HG02970 (cell line): ENCODE measurements at regions not wholly inside any gene's neighbourhood (a gene's known extent, or its start where the extent isn't known, plus 50 kb on each side); places are given as distances from the start of the nearest gene placed in this dataset.
"Not testable (repeated sequence)": the region's sequence is repeated elsewhere in the genome, so short reads cannot be mapped to it uniquely, and the experiment has no call there.

Source experiments
- ATAC-seq: cut with Tn5 transposase; IDR thresholded peaks from one replicate; pipeline ENCODE4 v1.9.1; 2021; ENCODE audit warnings: mild to moderate bottlenecking, moderate library complexity, moderate number of reproducible peaks; ENCODE audit not compliant: unreplicated experiment, low FRiP score

DNA sequence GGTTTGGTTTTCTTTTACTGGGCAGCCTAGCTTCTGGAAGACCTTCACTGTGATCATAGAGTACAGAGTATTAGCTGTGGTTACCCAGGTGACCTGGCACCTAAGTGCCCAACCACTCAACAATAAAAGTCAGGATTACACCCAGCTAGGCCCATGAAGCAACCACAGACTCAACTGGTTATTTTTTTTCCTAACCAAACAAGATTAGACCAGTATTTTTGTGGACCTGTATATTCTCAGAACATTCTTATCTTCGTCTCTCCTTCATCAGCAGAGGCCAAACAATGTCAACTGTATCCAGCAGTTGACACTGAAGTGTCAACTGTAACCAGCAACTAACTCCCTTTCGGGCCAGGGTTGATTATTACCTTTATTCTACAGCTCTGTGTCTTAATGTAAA, 289.2 kb upstream of the SLC39A10 start:
- ATAC-seq, result no peak

DNA sequence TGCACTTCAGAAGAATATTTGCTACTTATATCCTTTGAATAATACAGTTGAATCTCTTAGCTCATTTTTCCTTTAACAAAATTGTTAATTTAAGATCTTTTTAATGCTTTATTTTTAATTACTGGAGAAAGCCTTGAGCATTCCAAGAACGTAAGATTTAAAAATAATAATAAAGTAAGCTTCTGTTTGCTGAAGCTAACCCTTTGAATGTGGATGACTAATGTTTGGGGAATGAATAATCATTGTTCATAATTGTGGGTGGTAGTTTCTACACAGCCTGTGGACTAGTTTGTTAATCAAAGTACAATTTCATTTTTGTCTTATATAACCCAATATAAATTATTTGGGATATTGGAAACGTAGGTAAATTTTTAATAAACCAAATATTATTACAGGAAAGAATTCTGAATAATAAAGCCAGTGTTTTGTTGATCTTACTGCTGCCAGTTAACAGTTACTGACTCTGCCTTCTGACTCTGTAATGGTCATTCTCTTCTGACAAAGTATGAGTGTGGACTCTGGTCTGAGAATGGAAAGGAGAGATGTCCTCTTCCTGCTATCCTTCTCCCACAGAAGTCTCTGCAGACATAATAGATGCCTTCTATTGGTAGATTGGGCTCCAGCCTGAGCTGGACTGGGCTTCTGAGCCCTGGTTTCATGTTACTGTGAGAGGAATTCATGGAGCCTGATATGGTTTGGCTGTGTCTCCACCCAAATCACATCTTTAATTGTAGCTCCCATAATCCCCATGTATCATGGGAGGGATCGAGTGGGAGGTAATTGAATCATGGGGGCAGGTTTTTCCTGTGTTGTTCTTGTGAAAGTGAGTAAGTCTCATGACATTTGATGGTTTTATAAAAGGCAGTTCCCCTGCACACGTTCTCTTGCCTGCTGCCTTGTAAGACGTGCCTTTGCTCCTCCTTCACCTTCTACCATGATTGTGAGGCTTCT, 292.7 kb upstream of the SLC39A10 start:
- ATAC-seq, result no peak

DNA sequence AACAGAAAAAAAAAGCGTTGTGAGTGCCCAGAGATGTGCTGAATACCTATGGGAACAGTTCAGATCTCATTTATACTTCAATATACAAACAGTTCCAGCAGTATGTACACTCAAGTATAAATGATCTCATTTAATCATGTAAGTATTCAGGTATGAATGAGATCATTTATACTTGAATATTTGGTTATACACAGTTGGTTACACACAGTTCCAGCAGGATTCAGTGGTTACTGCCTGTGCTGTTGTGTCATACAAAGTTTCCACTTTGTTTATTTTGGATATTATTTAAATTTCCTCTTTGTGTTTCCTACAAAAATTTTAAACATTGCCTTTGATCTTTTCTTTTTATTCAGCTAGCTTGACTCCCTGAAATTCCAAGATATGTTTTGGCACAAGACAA, 293.5 kb upstream of the SLC39A10 start:
- no peak for ATAC-seq

DNA sequence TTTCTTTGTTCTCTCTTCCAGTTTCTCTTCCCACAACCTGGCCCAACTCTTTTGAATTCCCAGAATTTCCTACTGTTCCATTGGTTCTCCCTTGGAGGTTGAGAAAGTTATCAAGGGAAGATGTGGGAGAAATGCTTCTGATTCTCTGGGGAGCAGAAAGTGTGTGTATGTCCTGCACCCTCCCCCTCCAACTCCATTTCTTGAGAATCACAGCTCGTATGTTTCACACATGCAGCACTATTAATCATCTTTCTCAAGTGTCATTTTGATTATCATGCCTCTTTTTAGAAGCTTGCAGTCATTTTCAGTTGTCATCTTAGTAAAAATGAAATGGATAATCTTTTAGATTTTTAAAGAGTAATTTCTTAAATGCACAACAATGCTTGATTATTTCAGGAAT, 296.8 kb upstream of the SLC39A10 start:
- no peak for ATAC-seq

DNA sequence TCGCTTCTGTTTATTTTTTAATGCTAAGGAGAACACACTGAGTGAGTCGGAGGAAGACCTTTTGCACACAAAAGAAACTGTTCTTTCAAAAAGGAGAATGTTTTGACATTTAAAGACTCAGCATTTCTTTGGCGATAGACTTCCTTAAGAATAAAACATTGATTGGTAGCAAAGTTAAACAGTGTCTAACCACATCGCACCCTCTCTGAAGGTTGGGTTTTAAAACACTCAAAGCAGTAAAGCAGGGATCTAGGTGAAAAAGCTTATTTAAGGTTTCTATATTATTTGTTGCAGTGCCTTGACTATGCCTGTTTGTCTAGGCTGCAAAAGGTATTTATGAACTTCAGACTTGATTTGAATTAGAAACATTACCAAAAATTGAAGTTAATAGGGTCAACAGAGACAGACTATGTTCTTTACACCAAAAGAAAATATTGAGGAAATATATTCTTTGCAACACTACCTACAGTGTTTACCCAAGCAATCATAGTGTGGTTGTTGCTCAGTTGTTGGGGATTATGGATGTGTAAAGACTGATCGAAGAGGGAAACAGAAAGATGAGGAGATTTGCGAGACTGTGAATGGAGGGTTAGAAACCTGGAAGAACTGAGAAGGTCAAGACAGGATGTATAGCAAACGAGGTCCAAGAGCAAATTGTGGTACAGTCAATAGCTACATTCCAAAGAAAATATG, 297.8 kb upstream of the SLC39A10 start:
- no peak for ATAC-seq

DNA sequence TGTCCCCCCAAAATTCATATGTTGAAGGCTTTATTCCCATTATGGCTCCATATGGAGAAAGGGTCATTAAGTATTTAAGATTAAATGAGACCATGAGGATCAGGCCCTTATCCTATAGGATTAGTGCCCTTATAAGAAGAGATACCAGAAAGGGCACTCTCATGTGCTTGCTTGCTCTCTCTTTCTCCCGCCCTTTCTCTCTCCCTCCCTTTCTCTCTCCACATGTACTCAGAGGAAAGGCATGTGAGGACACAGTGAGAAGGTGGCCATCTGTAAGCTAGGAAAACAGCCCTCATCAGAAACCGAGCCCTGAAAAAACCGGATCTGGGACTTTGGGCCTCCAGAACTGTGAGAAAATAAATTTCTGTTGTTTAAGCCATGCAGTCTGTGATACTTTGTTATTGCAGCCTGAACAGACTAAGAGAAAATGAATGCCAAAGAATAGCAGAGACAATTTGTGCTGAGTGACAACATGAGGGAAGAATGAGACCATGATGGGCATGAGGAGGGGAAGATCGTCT, 300.0 kb upstream of the SLC39A10 start:
- no peak for ATAC-seq

DNA sequence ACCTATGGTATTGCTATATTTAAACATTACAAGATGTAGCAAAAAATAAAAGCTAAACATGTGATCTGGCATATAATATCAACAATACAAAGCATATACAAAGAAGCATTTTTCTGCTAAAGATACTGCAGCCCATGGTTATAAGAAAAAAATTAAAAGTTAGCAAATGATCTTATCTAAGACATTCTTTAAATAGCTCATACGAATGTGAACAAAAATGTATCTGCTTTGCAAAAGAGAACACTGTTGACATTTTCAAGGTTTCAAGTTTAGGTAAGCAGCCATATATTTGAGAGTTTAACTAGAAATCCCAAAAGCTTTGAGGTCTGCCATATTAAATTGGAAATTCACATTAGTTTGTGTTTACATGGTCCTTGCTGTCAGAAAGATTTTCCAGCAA, 301.0 kb upstream of the SLC39A10 start:
- no peak for ATAC-seq

DNA sequence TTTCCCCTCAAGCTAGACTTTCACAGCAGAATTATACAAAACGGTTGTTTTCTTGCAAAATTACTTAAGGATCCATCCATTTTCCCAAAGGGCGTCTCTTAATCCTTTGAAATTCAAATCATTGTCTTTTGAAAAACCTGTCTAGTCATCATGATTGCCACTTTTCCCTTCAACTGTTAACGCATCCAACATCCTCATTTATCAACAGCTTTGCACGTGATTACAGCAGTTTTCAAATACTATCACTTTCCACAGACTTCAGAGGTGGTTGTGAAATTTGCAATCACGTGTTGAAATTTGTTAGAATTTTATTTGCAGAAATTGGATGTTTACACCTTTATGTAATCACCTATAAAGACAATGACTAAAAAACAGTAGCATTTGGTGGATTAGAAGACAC, 304.4 kb upstream of the SLC39A10 start:
- no peak for ATAC-seq

DNA sequence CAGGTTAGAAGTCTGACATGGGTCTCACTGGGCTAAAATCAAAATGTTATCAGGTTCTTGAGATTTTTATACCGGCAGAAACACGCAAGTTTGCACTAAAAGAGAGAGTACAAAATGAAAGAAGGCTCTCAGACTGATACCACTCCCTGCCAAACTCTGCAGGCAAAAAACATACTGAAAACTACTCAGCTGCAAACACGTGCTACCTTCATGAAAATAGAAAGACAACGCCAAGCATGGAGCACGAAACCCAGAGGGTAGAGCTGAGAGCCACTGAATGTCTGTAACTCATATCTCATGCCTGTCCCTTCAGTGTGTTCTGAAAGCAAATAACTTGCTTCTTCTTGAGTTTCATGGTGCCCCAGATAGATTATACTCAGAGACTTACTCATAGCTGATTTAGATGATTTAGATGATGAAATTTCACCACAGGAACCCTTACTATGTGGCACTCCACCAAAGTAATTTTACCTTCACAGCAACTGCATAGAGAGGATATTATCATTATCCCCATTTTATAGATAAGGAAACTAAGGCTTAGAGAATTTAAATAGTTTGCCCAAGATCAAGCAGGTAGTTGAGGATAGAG, 313.0 kb upstream of the SLC39A10 start:
- no peak for ATAC-seq

DNA sequence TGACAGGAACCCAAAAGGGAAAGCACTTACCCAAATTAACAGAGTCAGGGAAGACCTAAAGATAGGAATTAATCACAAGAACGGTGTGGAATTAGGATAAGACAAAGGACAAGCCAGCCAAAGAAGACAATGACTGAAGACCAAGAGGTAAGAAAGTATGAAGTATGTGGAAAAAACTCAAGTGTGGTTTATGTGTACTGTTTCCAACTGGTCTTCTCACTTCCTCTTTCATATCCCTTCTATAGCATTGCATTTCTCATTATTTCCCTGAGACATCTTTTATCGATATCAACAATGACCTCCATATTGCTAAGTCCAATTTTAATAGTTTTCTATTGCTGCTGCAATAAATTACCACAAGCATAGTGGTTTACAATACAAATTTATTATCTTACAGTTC, 313.5 kb upstream of the SLC39A10 start:
- no peak for ATAC-seq

DNA sequence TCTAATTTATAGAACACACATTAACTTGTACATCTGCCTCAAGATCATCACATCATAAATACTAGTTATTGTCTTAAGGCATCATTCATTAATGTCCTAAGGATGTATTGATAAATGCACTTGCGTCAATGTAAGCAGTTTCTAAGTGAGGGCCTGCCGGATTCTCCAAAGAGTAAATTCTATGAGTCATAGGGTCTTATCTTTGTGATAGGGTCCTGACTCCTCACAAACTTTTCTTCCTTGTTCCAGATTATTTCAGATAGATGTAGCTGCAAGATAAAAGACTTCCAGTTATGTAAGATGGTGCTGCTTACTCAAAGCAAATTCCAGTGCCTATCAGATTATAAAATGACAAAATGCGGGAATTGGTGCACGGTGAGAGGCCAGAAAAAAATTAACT, 315.0 kb upstream of the SLC39A10 start:
- no peak for ATAC-seq

DNA sequence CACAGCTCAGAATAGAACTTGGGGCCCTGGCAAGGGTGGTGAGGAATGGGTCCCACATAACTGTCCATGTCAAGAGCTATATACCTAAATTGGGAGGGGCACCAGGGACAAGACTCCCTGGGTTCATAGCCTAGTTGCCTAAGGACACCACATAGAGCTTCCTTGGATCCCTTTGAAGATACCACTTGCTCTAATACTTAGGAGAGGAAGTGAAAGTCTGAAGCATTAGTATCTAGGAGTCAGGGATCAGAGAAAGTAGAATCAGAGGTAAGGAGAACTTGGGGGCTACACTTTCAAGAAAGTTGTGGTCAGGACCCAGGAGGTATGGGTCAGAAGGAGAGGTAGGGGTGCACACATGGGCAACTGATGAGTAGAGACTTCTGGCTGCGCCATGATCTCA, 318.2 kb upstream of the SLC39A10 start:
- ATAC-seq, result no peak

DNA sequence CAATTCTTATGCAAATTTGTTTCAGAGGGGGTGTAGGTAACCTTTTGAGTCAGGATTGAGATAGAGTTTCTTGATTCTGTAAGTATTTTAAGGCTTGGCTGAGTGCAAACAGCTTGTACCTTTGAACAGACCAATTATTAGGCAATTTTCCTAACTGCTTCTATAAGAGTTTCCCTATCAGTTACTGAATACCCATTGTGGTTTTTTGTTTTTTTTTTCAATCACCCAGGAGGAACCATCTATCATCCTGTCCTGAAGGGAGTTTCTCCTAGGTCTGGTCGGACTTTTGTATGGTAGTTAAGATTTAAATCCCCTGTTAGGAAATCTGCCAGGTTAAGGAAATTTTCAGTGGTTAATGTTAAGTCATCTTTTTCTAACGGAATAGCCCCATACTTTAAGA, 319.4 kb upstream of the SLC39A10 start:
- ATAC-seq, result no peak

DNA sequence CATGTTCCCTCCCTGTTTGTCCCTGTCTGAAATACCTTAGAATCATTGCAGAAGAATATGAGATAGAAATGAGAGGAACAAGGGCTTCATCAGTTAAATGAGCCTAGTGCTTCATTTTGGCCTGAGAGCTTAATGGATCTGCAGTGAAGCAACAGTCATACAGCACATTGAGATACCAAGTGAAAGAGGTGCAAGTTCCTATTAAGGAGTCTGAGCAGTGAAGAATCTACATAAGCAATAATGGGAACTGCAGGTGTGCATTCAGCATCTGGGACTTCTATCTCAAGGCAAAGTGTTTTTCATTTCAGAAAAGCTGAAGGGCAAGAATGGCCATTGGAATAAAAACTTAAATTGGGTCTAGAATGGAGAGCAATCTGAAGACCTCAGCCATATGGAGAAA, 323.2 kb upstream of the SLC39A10 start:
- no peak for ATAC-seq

DNA sequence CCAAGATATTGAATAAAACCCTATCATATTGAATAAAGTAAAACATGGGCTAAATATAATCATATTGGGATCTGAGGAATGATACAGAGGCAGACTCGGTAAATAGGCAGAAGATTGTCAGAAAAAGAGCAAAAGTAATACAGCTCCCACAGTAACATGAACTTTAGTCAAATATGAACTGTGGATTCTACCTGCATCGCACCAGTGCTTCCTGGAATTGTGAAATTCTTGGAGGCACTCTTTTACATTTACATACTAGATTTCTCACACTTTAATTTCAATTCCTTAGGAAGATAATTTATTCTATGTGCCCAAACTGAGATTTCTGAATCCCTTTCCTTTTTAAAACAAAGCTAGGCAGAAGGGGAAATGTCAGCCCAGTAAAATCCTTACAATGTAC, 325.1 kb upstream of the SLC39A10 start:
- ATAC-seq, result no peak

DNA sequence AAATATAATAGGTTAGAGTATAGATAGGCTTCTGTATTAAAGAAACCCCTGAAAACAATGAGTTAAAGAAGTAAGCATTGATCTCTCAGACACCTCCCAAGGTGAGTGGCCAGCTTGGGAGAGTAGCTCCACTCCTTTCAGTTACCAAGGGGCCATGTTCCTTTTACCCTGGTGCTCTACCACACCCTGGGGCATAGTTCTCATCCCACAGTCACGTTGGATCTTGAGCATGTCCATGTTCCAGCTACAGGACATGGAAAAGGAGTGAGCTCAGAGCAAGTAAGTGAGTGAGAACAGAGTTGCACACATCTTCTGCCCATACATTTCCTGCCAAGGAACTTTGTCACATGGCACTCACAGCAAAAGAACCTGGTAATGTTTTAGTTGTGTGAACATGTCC, 325.9 kb upstream of the SLC39A10 start:
- no peak for ATAC-seq

DNA sequence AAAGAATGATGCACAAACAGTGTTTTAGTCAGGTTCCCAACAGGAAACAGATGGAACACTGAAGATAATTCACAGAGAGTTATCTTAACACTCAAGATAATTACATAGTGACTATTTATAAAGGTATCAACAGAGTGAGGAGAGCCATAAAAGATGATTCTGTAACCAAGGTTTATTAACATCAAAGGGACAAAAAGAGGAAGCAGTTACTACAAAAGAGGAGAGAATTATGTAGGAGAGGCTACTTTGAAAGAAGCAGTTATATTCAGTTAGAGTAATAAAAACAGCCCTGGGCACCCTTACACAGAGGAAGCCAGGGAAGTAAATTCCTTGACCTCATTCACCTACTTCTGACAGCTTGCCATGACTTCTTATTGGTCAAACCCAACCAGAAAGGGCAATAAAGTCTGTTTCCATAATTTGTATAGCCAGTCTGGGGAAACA, 326.5 kb upstream of the SLC39A10 start:
- no peak for ATAC-seq

DNA sequence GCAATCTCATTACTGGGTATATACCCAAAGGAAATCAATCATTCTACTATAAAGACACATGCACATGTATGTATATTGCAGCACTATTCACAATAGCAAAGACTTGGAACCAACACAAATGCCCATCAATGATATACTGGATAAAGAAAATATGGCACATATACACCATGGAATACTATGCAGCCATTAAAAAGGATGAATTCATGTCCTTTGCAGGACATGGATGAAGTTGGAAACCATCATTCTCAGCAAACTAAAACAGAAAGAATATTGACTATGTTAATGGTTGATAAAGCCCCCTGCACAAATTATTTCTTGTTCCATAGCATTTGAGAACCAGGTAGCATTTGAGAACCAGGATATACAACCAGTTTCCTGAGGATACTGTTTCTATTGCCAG, 327.2 kb upstream of the SLC39A10 start:
- not testable (repeated sequence) for ATAC-seq

DNA sequence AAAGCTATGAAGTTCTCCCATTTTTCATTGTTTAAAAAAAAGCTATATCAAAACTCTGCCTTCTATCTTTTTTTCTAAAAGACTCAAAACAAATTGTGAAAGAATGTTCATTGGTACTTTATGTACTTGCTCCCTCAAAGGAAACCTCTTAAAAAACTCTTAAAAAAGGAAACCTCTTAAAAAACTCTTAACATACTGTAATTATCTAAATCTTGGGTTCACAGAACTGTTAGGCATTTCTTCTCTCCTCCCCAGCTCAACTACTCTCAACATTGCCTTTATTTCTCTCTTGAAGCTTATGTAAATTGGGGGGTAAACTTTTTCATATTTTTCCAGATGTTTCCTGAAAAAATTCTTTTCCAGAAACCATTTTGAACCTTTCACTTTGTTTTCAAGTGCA, 330.5 kb upstream of the SLC39A10 start:
- no peak for ATAC-seq

DNA sequence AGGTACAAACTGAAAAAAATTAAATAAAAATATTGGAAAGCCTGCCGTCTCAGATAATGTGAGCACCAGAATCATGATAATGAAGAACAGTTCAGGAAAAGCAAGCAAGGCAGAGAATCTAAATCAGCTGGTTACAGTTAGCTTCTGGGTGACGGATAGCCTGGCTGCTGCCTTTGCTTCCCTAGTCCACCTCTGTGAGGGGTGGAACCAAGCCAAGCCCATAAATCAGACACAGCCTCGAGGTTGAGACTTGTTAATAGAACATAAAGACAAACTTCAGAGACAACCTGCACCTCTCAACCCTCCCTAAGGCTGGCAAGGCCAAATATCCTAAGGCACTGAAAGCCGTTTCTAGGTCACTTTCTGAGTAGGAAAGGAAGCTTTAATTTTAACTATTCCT, 334.7 kb upstream of the SLC39A10 start:
- no peak for ATAC-seq

DNA sequence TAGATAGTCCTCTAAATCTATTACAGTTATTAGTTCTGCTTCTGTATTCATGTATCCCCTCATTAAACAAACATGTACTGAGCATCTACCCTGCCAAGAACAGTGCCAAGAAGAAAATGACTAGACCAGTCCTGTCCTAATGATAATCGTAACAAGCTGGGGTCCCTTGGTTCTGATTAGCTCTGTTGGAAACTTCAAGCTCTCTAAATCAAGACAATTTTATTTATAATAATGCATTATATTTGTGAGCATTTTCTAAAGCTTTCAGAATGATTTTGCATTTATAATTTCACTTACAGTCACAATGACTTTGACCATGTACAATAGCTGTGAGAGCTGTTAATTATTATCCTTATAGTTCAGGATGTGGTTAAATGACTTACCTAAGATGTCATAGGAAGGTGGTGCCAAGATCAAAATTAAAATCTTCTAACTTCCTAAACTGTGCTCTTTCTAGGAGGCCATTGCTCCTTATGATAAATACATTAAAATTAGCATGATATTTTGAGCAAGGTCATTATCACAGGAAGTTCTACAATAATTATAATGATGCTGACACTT, 336.5 kb upstream of the SLC39A10 start:
- ATAC-seq, result no peak
